Immature natural killer cell (primary cell): ENCODE measurements at regions not wholly inside any gene's neighbourhood (a gene's known extent, or its start where the extent isn't known, plus 50 kb on each side); places are given as distances from the start of the nearest gene placed in this dataset.
A peak's percentile ranks its signal among the peaks of the same experiment; 100 is the strongest.
"Not testable (repeated sequence)": the region's sequence is repeated elsewhere in the genome, so short reads cannot be mapped to it uniquely, and the experiment has no call there.

ENCODE experiments used
- DNase-seq, 3 donors: peaks; one replicate each; pipeline ENCODE4 v3.0.0; 2022; ENCODE audit warnings: mixed read lengths in 1 of 3
- H3K27ac Mint-ChIP-seq, 6 donors: one replicate each; pipeline ENCODE4 v1.8.0; 2020; ENCODE audit warnings: mixed read lengths in 6 of 6, mild to moderate bottlenecking in 5 of 6, inconsistent platforms in 4 of 6, moderate library complexity in 3 of 6
- H3K27me3 Mint-ChIP-seq, 3 donors: one replicate each; pipeline ENCODE4 v1.8.0; 2020 to 2021; ENCODE audit warnings: low read depth in 3 of 3, mild to moderate bottlenecking in 3 of 3, mixed read lengths in 3 of 3, moderate library complexity in 3 of 3, inconsistent platforms in 1 of 3
- H3K36me3 Mint-ChIP-seq, 3 donors: one replicate each; pipeline ENCODE4 v1.8.0; 2020; ENCODE audit warnings: mixed read lengths in 3 of 3, inconsistent platforms in 2 of 3, mild to moderate bottlenecking in 2 of 3
- H3K4me1 Mint-ChIP-seq, 2 donors: one replicate each; pipeline ENCODE4 v1.8.0; 2020; ENCODE audit warnings: inconsistent platforms in 2 of 2, mild to moderate bottlenecking in 2 of 2, mixed read lengths in 2 of 2, moderate library complexity in 1 of 2
- H3K4me3 Mint-ChIP-seq, 5 donors: one replicate each; pipeline ENCODE4 v1.8.0; 2020; ENCODE audit warnings: mild to moderate bottlenecking in 5 of 5, mixed read lengths in 5 of 5, inconsistent platforms in 3 of 5, moderate library complexity in 3 of 5
- H3K9me3 Mint-ChIP-seq, 6 donors: one replicate each; pipeline ENCODE4 v1.8.0; 2020; ENCODE audit warnings: mild to moderate bottlenecking in 6 of 6, mixed read lengths in 6 of 6, inconsistent platforms in 4 of 6, moderate library complexity in 3 of 6

GRCh38 chr7:76117306-76117991 is 69.5 kb downstream of the MDH2 start:
- H3K27me3 Mint-ChIP-seq, H3K4me1 Mint-ChIP-seq, H3K27ac Mint-ChIP-seq, H3K4me3 Mint-ChIP-seq, H3K36me3 Mint-ChIP-seq, DNase-seq, H3K9me3 Mint-ChIP-seq: not testable (repeated sequence)

- H3K36me3 Mint-ChIP-seq, H3K9me3 Mint-ChIP-seq, H3K27ac Mint-ChIP-seq, H3K27me3 Mint-ChIP-seq, H3K4me3 Mint-ChIP-seq, H3K4me1 Mint-ChIP-seq, DNase-seq: not testable (repeated sequence)
Observed at GRCh38 chr7:76118253-76119036, 70.5 kb downstream of the MDH2 start.

- Mint-ChIP-seq H3K36me3 (no peaks in the 10 kb centered on the region), H3K9me3 (no peaks in the 10 kb centered on the region), H3K4me3 (no peak overlapping the region), H3K4me1 (no peaks in the 10 kb centered on the region), H3K27me3 (peaks cover 0 to 5% (median 1%) of the 10 kb centered on the region in 3 donors), H3K27ac (no peak overlapping the region)
- DNase-seq: no peak
Observed at GRCh38 chr7:76121044-76121443, 73.1 kb downstream of the MDH2 start.

- H3K36me3 Mint-ChIP-seq: no peaks in the 10 kb centered on the region
- no peaks in the 10 kb centered on the region for H3K4me1 Mint-ChIP-seq
- no peak overlapping the region for H3K27ac Mint-ChIP-seq
- DNase-seq: no peak
- H3K27me3 Mint-ChIP-seq: peaks cover 0 to 5% (median 3%) of the 10 kb centered on the region in 3 donors
- H3K9me3 Mint-ChIP-seq: no peaks in the 10 kb centered on the region
- no peak overlapping the region for H3K4me3 Mint-ChIP-seq
Observed at GRCh38 chr7:76122516-76123239, 74.8 kb downstream of the MDH2 start.

- Mint-ChIP-seq H3K4me1 (no peaks in the 10 kb centered on the region), H3K4me3 (no peak overlapping the region), H3K27me3 (peaks cover 0 to 5% (median 3%) of the 10 kb centered on the region in 3 donors), H3K9me3 (no peaks in the 10 kb centered on the region), H3K36me3 (no peaks in the 10 kb centered on the region), H3K27ac (no peak overlapping the region)
- DNase-seq: no peak
Observed at GRCh38 chr7:76123316-76123715, 75.4 kb downstream of the MDH2 start.

- no peak for DNase-seq
- H3K4me3 Mint-ChIP-seq: no peak overlapping the region
- peaks cover 0 to 5% (median 2%) of the 10 kb centered on the region in 3 donors for H3K27me3 Mint-ChIP-seq
- H3K27ac Mint-ChIP-seq: no peak overlapping the region
- H3K9me3 Mint-ChIP-seq: no peaks in the 10 kb centered on the region
- H3K36me3 Mint-ChIP-seq: no peaks in the 10 kb centered on the region
- no peaks in the 10 kb centered on the region for H3K4me1 Mint-ChIP-seq
Observed at GRCh38 chr7:76125560-76125959, 76.1 kb upstream of the SRRM3 start.

- no peaks in the 10 kb centered on the region for H3K9me3 Mint-ChIP-seq
- H3K4me3 Mint-ChIP-seq: no peak overlapping the region
Observed at GRCh38 chr7:76126632-76127031, 75.1 kb upstream of the SRRM3 start.

GRCh38 chr7:76129366-76129765 is 72.3 kb upstream of the SRRM3 start:
- Mint-ChIP-seq H3K4me1 (peaks cover 8 to 9% of the 10 kb centered on the region in 2 donors), H3K9me3 (peaks cover 0 to 4% (median 0%) of the 10 kb centered on the region in 6 donors), H3K27ac (no peak overlapping the region), H3K27me3 (peaks cover 0 to 6% (median 1%) of the 10 kb centered on the region in 3 donors), H3K4me3 (no peak overlapping the region), H3K36me3 (no peaks in the 10 kb centered on the region)
- no peak for DNase-seq

More at GRCh38 chr7:76126632-76127031, 75.1 kb upstream of the SRRM3 start:
- Mint-ChIP-seq H3K36me3 (no peaks in the 10 kb centered on the region), H3K4me1 (no peaks in the 10 kb centered on the region), H3K27ac (no peak overlapping the region), H3K27me3 (peaks cover 0 to 5% (median 1%) of the 10 kb centered on the region in 3 donors)
- DNase-seq: no peak

- peaks cover 8 to 9% of the 10 kb centered on the region in 2 donors for H3K4me1 Mint-ChIP-seq
- no peak overlapping the region for H3K4me3 Mint-ChIP-seq
- no peak for DNase-seq
- H3K36me3 Mint-ChIP-seq: no peaks in the 10 kb centered on the region
- H3K27me3 Mint-ChIP-seq: peaks cover 0 to 5% (median 1%) of the 10 kb centered on the region in 3 donors
- H3K27ac Mint-ChIP-seq: no peak overlapping the region
- peaks cover 0 to 4% (median 0%) of the 10 kb centered on the region in 6 donors for H3K9me3 Mint-ChIP-seq
Observed at GRCh38 chr7:76129836-76130235, 71.9 kb upstream of the SRRM3 start.

- not testable (repeated sequence) for DNase-seq, H3K36me3 Mint-ChIP-seq, H3K4me1 Mint-ChIP-seq, H3K9me3 Mint-ChIP-seq, H3K27me3 Mint-ChIP-seq
- Mint-ChIP-seq H3K4me3 (peak overlapping the region in 1 of 5 donors; percentile 15), H3K27ac (peak overlapping the region in 1 of 6 donors; percentile 73)
Observed at GRCh38 chr7:76130661-76131060, 71.0 kb upstream of the SRRM3 start.

GRCh38 chr7:76131887-76132286 is 69.8 kb upstream of the SRRM3 start:
- not testable (repeated sequence) for H3K4me1 Mint-ChIP-seq, H3K27me3 Mint-ChIP-seq, H3K36me3 Mint-ChIP-seq, DNase-seq, H3K9me3 Mint-ChIP-seq
- H3K27ac Mint-ChIP-seq: peak overlapping the region in 1 of 6 donors; percentile 8
- peak overlapping the region in 1 of 5 donors; percentile 29 for H3K4me3 Mint-ChIP-seq

- H3K27ac Mint-ChIP-seq: peak overlapping the region; percentile 3 to 91 (median 77)
- DNase-seq: peak in 2 of 3 donors; percentile 32 to 36
Observed at GRCh38 chr7:76133164-76133775, 68.4 kb upstream of the SRRM3 start.

GRCh38 chr7:76133839-76134238 is 67.9 kb upstream of the SRRM3 start:
- peak in 2 of 3 donors; percentile 21 for DNase-seq
- Mint-ChIP-seq H3K27me3 (peaks cover 0 to 8% (median 2%) of the 10 kb centered on the region in 3 donors), H3K4me3 (peak overlapping the region in 4 of 5 donors; percentile 16 to 70 (median 64)), H3K4me1 (peaks cover 8 to 9% of the 10 kb centered on the region in 2 donors), H3K9me3 (peaks cover 0 to 4% (median 0%) of the 10 kb centered on the region in 6 donors), H3K36me3 (no peaks in the 10 kb centered on the region), H3K27ac (peak overlapping the region; percentile 3 to 91 (median 77))

More at GRCh38 chr7:76133164-76133775, 68.4 kb upstream of the SRRM3 start:
- Mint-ChIP-seq H3K27me3 (peaks cover 0 to 3% (median 2%) of the 10 kb centered on the region in 3 donors), H3K36me3 (no peaks in the 10 kb centered on the region), H3K4me1 (peaks cover 8 to 9% of the 10 kb centered on the region in 2 donors), H3K4me3 (peak overlapping the region; percentile 5 to 70 (median 60)), H3K9me3 (peaks cover 0 to 4% (median 0%) of the 10 kb centered on the region in 6 donors)
